ENCODE measurements at regions not wholly inside any gene's neighbourhood (a gene's known extent, or its start where the extent isn't known, plus 50 kb on each side); places are given as distances from the start of the nearest gene placed in this dataset.
"Not testable (repeated sequence)": the region's sequence is repeated elsewhere in the genome, so short reads cannot be mapped to it uniquely, and the experiment has no call there.

DNA sequence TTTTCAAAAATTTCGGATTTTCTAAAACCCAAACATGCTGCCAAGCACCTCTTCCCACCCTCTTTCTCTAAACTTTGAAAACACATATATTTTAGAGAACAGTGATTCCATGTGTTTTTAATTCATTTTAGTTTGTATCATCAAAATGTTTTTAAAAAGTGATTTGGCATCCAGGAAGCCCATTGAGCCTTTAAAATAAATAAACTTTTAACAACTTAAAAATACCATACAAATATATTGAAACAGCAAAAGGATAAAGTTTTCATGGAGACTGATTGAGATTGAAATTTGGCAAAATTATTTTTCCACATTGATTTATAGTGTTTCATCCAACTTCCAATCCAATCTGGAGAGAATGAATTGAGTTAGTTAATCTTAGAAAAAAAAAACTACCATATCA lies 374.7 kb downstream of the CD109 start:
- DNase-seq = no peak

DNA sequence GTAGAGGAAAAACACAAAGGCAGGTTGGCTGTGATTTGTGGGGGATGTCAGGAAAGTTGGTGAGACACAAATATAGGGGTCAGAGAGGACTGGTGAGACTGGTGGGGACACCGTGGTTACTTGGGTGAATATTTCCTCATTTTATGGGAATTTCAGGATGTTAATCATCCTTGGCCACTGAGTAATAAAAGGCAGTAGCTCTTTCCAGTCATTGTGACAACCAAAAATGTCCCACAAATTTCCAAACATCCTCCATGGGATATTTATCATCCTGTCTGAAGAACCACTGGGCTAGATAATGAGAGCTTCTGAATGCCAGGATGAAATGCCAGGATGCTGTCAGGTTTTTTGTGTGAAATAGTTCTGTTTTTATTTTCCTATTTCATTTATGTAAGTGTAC lies 374.1 kb downstream of the CD109 start:
- DNase-seq = no peak

DNA sequence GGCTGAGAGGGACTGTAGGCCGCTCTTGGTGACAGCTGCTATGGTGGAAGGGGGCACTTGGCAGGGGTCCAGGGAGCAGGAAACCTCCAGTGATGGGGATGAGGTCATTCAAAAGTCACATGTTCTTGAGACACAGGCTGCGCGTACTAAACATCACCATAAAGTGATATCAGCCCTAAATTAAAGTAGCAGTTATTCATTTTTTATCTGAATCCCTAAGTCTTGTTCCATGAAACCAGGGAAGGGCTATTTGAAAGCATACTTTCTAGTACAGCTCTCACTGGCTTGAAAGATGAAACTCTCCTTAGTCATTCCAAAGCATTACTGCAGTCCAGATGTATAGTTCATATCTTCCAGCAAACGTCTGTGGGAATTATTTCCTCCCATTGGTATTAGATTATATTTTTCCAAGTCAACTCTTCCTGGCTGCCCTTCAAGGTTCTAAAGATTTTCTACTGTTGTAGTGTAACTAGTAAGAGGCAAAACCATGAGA lies 373.1 kb downstream of the CD109 start:
- no peak for DNase-seq

DNA sequence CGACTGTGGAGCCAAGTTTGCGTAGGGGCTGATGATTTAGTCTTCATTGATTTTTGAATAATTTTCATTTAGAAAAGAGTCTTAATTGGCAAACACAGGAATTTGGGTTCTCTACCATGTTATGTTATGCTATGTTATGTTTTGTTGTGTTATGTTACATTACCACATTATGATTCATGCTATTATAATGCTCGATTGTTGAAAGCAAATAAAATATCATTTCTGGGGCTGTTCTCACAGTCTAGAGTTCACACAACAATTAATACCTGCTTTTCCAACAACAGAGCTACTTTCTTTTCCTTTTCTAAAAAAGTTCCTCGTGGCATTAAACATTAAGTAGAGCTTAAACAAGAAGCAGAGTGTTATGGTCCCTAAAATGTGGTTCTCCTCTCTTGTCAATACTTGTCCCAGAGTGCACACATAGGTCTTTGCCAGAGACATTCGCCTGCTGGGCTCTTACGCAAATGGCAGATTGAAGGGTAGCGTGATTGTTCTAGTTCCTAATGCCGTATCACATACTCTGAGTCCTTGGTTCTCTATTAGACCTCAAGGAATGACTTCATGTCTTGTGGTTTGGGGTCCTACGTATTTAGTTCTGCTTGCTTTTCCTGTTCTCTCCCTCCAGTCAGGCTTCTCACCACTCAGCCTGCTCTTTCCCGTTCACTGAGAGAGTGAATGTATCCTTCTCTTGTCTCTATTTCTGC lies 370.3 kb downstream of the CD109 start:
- DNase-seq = no peak

DNA sequence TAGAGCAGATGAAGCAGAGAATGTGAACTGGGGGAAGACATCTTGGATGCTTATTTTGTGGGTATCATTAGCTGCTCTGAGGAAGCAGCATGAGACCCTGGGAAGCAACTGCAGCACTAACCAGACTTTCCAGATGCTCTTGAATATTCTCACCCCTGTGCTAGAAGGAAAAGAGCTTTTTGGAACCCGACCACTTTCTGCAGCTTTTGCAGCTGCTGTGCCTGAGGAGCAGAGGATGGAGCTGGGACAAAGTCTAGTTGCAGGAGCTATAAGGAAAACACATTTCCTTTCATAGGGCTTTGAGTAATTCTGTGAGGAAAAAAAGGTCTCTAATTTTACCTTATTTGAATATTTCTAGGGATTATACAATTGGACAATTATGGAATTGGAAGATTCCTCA lies 369.7 kb downstream of the CD109 start:
- DNase-seq = no peak

DNA sequence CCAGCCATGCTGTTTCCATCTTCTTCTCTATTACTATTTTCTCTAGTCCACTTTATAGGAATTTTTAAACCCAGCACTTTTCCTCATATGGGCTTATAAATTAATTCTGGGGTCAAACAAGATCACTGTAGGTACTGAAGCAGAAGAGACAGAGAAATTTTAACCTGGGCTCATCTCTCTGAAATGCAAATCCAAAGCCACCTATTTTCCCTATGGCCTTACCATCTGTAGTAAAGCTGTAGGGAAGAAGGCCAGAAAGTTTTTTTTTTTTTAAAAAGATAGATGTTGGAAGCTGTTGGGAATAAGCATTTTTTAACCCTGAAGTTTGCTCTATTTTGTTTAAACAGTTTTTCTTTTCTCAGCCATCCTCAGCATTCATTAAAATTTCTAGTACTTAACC lies 367.4 kb downstream of the CD109 start:
- DNase-seq = no peak

DNA sequence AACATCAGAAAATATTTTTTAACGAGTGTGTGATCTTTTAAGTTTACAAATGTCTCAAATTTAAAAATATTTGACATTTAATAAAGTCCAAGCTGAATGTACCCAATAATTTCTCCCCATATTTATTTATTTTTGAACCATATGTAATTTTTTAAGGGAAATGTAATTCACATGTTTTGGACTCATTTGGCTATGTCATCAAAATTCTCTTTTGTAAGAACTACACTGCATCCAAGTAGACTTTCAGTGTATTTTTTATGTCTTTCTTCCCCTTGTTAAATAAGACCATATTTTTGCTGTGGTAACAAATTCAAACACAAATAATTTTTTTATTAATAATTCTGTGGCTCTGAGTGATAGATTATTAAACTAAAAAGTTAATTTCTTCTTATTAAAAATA lies 365.2 kb downstream of the CD109 start:
- DNase-seq = no peak

DNA sequence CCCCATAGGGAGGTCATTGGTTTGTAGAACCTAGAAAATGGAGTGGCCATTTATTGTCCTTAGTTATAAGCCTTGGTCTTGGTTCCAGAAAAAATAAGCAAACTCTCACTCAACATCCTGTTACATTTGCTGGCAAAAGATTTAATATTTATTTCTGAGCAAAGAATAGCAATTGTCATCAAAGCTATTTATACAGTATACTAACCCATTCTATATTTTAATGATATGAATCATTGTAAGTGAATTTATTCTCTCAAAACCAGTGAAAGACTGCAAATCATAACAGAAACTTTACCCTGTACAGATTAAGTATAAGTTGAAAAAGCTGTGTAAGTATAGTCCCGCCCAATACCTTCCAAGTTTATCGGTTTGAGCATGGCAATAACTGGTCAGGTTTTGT lies 364.4 kb downstream of the CD109 start:
- DNase-seq = no peak

DNA sequence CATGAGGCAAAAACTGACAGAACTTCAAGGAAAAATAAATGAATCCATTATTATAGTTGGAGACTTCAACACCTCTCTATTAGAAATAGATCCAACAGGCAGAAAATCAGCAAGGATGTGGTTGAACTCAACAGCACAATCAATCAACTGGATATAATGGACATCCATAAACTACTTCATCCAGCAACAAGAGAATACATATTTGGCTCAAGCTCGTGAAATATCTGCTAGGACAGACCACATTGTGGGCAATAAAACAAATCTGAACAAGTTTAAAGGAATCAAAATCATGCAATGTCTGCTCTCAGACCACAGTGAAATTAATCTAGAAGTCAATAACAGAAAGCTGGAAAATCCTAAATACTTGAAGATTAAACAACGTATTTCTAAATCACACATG lies 362.6 kb downstream of the CD109 start:
- no peak for DNase-seq

DNA sequence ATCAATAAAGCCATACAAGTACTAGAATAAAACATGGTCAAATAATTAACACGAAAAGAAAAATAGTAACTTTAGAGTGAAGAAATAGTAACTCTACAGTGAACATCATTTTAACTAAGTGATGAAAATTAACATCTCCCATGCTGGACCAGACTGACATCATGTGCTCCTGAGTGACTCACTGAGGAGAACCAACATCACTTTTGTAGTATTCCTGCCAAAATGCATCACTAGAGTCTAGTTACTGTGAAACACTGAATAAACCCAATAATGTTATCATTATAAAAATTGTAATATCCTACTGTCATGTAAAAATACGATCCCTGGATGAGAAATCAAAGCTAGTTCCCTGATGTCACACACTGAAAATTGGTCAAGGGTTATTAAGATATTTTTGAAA lies 361.3 kb downstream of the CD109 start:
- no peak for DNase-seq

DNA sequence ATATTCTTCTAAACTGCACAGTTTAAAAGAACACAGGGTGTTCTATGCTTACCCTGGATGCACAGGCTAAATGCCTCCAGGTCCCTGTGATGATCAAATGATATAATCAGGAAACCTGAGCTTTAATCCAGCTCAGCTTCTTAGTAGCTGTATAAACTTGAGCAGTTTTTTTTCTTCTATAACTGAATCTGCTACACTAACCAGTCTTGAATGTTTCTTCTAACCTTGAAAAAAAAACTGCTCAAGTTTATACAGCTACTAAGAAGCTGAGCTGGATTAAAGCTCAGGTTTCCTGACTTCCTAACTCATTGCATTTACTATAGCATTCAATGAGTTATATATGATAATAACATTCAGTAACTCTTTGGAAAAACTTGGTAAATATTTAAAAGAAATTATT lies 358.2 kb downstream of the CD109 start:
- no peak for DNase-seq

DNA sequence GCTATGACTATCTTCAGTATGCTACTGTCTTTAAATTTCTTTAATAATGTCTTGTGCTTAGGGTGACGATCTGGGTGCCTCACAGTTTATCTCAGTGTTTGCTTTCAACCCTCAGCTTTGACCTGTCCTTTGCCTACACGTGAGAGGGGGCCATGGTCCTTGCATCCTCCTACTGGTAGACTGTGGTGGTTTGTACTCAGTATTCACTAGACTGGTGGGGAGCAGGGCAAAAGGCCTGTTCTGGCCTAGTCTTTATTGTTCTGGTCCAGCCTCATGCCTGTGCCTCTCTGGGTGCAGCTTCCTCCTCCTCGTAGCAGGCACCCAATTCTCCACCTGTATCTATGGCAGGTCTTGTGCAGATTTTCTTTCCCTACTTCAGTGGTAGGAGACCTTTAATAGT lies 354.9 kb downstream of the CD109 start:
- no peak for DNase-seq

DNA sequence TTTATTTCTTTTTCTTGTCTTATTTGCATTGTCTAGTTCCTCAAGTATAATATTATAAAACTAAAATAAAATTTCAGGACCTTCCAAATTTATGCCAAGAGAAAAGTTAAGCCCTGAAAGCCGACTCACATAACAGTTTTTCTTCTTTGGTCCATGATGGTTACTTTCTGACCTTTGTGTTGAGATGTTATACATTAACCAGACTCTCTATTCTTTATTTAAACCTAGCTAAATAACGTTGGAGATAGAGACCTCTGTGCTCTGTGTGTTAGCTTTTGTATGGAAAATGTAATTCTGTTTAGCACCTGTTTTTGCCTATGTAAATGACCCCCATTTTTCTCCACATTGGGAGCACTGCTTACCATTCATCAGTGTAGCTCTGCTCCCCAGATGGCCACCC lies 352.4 kb downstream of the CD109 start:
- no peak for DNase-seq

DNA sequence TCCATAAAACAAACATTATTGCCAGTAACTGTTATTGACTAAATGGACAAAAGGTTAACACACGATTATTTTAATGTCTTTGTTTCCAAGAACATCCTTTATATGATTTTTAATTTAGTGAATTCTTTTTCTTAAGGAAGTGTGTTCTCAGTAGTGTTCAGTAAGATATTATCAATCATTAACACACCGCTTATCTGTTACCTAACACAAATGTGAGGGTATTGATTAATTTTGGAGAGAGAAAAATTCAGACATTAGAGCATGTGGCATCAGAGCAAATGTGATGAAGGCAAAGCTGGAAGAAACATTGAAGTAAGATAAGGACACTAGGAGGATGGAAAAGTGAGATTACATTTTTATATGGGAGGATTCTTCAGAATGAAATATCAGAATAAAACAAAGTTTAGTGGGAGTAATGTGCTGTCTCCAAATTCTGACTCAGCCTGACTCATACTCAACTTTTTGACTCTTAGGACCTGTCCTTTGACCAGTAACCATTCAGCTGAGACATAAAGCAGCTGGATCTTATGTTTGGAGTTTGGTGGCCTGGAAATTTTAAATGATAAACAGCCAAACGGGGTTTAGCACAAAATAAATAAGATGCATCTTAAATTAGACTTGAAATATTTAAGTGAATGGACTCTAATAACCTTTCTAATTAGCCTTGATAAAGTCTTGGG lies 348.6 kb downstream of the CD109 start:
- no peak for DNase-seq

DNA sequence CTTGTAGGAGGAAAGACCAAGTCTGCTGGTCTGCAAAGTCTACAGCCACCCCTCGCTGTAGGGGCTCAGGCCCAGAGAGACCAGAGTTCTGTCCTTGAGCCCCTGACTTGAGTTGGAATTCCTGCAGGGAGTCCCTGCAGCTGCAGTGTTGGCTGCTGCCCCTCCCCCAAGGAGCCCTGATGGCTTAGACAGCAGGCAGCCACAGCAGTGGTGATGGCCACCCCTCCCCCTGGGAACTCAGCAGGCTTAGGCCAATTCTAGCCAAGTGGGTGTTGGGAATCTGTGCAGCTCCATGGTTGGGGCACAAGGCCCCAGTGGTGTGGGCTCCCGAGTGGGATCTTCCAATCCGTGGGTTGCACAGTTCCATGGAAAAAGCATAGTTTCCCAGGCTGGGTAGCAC lies 345.4 kb downstream of the CD109 start:
- no peak for DNase-seq

DNA sequence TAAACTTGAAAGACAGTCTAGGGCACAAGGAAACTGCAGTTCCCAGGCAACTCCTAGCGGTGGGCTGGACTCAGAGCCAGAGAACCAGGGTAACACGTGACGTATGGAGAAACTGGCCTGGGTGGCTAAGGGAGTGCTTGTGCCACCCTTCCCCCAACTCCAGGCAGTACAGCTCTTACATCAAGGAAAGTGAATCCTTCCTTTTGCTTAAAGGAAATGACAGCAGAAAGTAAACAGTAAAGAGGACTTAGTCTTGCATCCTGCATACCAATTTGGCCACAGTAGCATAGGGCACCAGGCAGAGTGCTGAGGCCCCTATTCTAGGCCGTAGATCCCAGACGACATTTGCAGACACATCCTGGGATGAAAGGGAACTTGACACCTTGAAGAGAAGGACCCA lies 322.8 kb downstream of the CD109 start:
- no peak for DNase-seq

DNA sequence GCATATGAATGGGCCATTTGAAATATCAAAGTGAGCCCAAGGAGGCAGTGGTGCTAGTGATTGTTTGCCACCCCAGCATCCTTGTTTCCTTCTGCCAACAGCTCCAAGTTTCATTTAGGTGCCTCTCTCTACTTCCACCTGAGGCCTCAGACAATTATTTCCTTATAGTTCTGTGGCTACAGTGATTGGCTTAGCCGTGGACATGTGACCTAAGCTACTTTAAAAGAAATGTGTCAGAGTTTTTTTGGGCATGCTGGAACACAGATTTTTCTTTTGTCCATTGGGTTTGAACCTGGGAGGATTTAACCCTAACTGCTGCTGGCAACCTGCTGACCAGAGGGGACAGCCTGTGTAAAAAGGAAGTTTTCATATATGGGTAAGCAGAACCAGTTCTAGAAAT lies 319.4 kb downstream of the CD109 start:
- DNase-seq = no peak

DNA sequence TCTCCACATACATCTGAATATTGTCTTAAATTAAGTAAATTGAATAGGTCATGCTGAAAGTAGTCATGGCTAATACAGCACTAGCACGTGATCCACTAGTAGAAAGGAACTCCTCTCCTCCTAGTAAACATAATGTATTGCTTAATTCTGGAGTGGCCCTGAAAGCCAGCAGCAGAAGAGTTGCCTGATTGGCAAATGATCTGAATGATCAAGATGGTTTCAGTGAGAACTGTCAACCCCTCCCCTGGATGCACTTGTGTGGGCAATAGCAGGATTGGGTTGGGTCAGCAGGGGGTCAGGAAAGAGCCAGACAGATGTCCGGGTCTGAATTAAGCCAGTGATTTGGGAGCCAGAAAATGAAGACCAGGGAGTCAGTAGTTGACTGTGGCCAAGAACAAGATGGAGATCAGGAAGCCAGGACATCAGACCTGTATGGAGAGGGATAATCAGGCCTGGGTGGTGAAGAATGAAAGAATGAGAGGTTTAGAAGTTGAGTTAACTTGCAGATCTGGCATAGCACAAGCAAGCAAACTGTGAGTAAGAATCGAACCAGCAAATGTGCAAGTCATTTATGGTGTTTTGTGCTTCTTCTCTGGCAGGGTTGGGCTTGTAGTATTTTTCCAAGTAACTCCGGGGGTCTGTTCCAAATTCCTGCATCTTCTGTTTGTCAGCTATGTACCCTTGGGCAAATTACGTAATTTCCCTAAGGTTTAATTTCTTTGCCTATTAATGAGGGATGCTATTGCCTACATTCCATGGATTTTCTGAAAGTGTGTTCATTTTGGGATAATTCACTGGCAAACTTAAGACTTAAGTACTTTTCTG lies 304.9 kb downstream of the CD109 start:
- no peak for DNase-seq

DNA sequence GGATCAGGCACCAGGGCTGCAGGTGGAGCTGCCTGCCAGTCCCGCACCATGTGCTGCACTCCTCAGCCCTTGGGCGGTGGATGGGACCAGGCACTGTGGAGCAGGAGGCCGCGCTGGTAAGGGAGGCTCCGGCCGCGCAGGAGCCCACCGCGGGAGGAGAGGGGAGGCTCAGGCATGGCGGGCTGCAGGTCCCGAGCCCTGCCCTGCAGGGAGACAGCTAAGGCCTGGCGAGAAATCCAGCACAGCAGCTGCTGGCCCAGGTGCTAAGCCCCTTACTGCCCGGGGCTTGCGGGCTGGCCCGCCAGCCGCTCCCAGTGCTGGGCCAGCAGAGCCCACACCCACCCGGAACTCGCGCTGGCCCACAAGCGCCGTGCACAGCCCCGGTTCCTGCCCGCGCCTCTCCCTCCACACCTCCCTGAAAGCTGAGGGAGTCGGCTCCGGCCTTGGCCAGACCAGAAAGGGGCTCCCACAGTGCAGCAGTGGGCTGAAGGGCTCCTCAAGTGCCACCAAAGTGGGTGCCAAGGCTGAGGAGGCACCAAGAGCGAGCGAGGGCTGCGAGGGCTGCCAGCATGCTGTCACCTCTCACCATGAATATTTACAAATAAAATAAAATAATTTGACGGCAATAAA lies 294.7 kb downstream of the CD109 start:
- DNase-seq = not testable (repeated sequence)

DNA sequence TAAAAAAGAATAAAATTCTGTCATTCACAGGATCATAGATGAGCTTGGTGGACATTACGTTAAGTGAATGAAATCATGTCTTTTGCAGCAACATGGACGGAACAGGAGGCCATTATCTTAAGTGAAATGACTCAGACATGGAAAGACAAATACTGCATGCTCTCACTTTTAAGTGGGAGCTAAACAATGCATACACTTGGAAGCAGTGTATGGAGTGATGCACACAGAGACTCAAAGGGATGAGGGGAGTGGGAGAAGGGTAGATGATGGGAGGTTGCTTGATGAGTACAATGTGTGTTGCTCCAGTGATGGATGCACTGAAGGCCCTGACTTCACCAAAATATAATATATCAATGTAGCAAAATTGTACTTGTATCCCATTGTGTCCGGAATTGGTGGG lies 293.4 kb downstream of the CD109 start:
- DNase-seq = no peak

DNA sequence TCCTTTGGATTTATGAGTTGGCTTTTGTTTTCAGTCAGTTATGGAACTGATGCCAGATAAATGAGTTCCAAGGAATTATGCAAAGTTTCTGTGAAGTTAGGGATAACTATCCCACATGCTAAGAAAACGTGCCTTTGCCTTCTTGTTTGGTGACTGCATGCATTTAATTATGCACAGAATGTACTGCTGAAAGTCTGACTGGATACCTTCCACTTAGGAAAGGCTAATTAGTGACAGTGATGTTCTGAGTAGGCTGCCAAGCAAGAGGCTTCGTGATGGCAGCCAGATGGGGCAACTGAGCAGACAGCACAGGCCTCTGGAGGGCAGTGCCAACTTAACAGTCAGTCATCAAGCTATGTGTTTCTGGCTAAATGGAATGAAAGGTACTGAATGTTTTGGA lies 289.9 kb downstream of the CD109 start:
- DNase-seq = peak in 1 of 2 experiments; percentile 14

DNA sequence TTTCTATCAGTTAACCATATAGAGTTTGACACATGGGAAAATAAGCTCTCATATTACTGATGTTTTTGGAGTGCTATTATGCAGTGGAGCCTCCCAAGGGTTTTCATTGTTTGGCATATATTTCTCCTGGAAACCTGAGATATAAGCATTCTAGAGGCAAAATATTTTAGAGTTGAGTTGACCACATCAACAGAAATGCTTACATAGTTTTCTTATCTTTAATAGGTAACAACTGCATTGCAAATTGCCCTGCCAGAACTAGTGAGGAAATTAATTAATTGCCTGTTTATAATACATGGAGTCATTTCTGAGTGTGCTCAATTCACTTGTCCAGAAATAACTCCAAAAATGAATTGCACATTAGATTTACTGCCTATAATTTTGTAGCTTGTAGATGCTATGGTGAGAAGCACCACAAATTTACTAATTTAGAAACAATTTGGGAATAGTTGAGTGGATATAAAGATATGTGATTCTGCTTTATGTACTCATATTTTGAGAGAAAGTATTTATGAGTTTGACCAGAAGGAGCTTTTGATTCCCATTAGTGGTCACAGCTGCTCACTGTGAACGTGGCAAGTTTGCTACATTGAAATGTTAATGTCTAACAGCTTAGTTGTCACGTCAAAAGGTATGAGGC lies 288.7 kb downstream of the CD109 start:
- no peak for DNase-seq

DNA sequence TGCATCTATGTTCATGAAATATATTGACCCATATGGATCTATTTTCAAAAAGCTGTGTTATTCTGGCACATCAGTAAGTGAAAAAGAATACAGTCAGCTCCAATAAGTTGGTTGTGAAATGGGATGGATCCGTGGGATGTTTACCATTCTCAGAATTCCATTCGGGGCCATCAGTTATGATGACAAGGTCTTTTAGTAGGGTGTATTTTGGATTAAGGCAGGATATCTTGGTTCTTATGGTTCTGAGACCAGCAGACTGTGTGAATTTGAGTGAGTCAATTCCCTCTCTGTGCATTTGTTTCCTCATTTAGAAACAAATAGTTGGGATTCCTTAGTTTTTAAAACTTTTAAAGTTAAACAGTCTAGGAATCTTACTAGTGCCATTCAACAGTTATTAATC lies 287.4 kb downstream of the CD109 start:
- no peak for DNase-seq

Data from AML-193 (cell line).